ENCODE measurements at regions not wholly inside any gene's neighbourhood (a gene's known extent, or its start where the extent isn't known, plus 50 kb on each side); places are given as distances from the start of the nearest gene placed in this dataset.

DNA sequence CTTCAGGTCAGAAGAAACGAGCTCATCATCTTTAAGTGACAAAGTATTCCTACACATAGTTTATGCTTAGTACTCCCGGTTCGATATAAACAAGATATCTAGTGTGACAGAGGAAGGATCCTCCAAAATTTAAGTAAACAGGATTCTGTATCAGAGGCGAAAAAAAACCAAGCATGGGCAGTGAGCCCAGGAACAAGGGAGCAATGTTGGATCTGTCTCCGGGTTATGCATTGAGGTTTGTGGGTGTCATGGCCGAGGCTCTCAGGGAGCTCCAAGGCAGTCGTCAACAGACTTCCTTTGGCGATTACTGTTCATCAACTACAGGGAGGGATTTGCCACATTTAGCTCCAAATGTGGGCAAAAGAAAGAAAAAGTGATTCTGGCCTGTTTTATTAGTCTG is 319.5 kb downstream of the CBLN4 start:
- TF ChIP-seq, protein P1, sequence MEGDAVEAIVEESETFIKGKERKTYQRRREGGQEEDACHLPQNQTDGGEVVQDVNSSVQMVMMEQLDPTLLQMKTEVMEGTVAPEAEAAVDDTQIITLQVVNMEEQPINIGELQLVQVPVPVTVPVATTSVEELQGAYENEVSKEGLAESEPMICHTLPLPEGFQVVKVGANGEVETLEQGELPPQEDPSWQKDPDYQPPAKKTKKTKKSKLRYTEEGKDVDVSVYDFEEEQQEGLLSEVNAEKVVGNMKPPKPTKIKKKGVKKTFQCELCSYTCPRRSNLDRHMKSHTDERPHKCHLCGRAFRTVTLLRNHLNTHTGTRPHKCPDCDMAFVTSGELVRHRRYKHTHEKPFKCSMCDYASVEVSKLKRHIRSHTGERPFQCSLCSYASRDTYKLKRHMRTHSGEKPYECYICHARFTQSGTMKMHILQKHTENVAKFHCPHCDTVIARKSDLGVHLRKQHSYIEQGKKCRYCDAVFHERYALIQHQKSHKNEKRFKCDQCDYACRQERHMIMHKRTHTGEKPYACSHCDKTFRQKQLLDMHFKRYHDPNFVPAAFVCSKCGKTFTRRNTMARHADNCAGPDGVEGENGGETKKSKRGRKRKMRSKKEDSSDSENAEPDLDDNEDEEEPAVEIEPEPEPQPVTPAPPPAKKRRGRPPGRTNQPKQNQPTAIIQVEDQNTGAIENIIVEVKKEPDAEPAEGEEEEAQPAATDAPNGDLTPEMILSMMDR (conservative IDR thresholded peaks at IDR 0.05), result no peak
- TF ChIP-seq ZFX (IDR thresholded peaks at IDR 0.05), result no peak
